ENCODE measurements at regions not wholly inside any gene's neighbourhood (a gene's known extent, or its start where the extent isn't known, plus 50 kb on each side); places are given as distances from the start of the nearest gene placed in this dataset.
A peak's percentile ranks its signal among the peaks of the same experiment; 100 is the strongest.

GRCh38 chr3:189041482-189042090 is 130.2 kb upstream of the TPRG1 start:
- DNase-seq (ENCODE audit: low read depth), result peak; percentile 52

DNA sequence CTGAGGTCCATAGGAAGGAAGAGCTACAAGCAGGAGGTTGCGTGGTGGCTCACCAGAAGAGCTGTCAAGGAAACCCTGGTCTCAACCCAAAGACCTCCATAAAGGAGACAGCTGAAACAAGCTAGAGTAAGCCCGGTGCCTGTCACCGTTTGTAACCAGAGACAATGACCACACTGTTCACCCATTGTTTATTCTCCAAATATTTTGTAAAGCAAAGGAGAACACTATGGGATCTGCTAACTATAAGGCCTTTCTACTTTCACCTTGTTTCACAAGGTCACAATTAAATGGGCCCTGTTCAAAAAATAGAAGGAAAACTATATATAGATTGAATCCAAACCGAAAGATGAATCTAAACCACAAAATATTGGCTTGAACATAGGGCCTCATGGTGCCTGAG is 128.9 kb upstream of the TPRG1 start:
- peak; percentile 5 for DNase-seq (ENCODE audit: low read depth)

DNA sequence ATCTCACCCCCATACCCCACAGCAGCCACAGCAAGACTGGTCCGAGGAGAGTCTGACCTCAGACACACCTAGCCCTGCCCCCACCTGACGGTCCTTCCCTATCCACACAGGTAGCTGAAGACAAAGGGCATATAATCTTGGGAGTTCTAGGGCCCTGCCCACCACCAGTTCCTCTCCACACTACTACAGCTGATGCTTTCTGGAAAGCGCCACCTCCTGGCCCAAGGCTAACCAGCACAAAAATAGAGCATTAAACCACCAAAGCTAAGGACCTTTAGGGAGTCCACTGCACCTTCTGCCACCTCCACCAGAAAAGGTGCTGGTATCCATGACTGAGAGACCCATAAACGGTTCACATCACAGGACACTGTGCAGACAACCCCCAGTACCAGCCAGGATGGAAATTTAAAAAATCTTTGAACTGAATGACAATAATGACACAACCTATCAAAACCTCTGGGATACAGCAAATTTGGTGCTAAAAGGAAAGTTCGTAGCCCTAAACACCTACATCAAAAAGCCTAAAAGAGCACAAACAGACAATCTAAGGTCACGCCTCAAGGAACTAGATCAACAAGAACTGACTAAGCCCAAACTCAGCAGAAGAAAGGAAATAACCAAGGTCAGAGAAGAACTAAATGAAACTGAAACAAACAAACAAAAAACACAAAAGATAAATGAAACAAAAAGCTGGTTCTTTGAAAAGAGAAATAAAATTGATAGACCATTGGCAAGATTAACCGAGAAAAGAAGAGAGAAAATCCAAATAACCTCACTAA is 122.1 kb upstream of the TPRG1 start:
- no peak for DNase-seq (ENCODE audit: low read depth)

DNA sequence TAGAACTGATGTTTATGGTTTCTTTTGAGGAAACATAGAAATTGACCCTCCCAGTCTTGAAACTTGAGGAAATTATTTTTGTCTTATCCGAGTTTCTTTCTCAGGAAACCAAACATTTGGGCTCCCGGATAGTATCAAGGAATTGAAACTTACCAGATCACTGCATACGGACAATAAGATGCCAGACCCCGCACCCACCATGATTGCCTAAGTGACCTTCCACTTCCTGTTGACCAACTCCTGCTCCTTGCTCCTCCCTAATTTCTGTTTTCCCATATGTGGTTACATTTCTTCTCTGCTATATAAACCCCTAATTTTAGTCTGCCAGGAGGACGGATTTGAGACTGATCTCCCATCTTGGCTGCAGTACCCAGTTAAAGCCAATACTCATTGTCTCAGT is 118.4 kb upstream of the TPRG1 start:
- DNase-seq (ENCODE audit: low read depth), result no peak

DNA sequence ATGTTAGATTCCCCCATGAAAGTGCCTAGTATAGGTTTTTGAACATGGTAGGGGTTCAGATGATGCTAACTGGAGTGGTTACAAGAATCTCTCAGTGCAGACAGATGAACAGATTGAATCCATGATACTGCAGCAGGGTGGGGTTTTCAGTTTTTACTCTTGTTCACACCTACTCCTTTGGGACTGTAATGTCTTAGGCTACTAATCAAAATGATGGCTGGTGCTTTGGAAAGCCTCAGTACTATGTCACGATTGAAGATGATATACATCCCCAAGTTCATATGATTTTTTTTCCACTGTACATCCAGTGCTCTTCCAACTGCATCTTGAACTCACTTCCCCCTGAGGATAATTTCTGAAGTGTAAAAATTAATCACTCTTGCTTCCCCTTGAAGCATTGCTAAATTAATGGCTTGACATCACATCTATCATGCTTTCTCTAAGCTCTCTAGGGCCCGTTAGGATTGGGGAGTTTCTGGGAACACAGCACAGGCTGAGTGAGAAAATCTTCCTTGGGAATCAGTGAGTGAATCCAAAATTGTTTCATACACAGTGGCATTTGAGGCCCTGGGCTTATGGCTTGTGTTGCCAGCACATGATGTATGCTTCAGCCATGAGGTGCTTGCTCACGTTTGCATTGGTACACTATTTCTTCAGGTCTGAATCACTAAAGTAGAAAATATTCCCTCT is 115.0 kb upstream of the TPRG1 start:
- no peak for DNase-seq (ENCODE audit: low read depth)

- no peak for DNase-seq (ENCODE audit: low read depth)
Measured at GRCh38 chr3:189057369-189057768, 114.4 kb upstream of the TPRG1 start.

DNA sequence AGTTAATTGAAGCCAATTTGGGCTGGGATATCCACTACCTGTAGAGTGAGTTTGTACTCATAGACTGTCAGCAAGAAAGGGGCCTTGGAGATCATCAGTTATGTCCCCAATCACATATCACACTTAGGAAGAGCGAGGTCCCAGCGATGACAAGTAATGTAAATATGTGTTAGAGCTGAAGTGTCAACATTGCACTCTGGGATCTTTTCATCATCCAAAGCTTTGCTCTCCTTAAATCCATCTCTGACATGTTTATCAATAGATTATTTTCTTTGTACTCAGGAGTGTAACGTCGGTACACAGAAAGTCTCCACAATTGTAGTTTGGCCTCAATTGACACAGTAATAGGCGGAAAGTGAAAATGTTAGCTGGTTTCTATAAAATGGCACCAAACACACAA is 113.7 kb upstream of the TPRG1 start:
- no peak for DNase-seq (ENCODE audit: low read depth)

DNA sequence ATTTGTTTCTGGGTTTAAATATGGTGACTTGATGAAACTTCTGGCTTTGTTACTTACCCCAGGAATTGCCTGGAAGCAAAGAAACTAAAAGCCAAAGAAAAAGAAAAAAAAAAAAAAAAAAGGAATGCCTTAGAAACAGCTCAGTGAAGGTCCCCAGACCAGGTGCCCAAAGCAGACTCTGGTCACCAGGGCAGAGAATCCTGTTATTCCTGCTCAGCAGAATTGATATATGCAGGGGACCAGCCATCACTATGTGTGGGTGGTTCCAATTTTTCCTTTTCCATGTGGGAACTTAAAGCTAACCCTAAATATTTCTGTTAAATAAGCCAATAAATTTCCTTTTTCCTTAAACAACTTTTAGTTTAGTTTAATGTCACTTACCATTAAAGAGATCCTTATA is 100.8 kb upstream of the TPRG1 start:
- DNase-seq (ENCODE audit: low read depth), result no peak

DNA sequence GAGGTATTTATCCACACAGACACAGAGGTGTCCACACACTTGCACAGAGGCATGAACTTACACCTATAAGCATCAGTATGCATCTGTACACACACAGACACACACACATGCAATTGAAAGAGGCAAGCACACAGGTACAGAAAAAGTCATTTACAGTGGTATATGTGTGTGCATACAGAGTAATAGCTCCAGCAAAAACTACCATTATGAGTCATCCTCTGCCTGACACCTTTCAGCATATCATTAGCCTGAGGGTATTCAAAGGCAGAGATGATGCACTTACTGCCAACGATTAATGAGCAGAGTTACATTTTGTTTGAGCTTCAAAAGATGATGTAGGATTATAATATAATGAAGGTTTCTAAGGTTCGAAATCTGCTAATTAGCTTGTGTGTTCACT is 100.3 kb upstream of the TPRG1 start:
- no peak for DNase-seq (ENCODE audit: low read depth)

- DNase-seq (ENCODE audit: low read depth), result no peak
Measured at GRCh38 chr3:189076449-189076848, 95.3 kb upstream of the TPRG1 start.

DNA sequence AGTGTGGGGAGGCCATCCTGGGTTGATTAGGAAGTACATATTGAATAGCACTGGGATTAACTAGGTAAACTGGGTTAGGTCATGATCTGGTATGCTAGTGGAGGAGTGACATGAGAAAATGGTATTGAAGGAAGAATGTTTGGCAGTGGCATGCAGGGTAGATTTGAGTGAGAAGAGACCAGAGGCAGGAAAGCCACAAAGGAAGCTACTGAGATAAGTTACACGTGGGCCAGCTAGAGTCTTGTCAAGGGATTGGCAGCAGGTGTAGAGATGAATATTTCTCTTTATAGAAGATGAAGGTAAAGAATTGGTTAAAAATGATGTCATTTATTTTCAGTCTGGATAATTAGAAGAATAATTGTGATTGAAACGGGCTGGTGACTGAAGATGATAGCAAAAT is 91.0 kb upstream of the TPRG1 start:
- no peak for DNase-seq (ENCODE audit: low read depth)

- peak; percentile 4 for DNase-seq (ENCODE audit: low read depth)
Measured at GRCh38 chr3:189082666-189083427, 88.9 kb upstream of the TPRG1 start.

GRCh38 chr3:189084620-189085019 is 87.2 kb upstream of the TPRG1 start:
- no peak for DNase-seq (ENCODE audit: low read depth)

DNA sequence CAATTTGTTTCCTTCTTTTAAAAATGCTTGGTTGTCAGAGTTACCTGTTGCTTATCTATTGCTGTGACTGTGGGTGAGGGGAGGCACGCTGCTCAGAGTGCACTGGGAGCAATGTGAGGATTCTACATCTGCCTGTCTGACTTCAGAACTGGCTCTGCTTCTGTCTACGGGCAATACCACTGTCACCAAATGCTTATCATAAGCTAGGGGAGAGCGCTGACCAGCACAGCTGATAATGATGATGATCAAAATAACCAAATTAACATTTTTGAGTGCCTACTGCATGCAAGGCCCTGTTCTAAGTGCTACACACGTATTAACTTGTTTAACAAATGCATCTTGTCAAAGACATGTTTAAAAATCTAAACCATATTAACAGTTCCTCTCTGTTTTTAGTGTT is 79.2 kb upstream of the TPRG1 start:
- DNase-seq (ENCODE audit: low read depth), result no peak

GRCh38 chr3:189094539-189094938 is 77.2 kb upstream of the TPRG1 start:
- no peak for DNase-seq (ENCODE audit: low read depth)

DNA sequence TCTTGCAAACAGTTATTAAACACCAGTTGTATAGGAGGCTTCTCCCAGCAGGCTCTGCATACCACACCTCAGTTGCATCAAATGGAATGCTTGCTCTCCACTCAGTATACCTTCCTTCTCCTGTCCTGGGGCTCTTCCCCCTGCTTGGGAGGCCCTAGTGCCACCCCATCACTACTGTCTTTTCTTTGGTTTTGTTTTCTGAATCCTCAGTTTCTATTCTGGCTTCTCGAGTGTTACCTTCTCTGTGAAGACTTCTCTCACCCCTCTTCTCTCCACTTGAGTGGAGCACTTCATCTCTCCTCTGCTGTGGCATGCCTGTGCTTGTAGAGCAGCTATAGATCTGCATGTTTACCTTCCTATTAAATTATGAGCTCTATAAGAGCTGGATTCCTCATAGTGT is 75.7 kb upstream of the TPRG1 start:
- DNase-seq (ENCODE audit: low read depth), result no peak

DNA sequence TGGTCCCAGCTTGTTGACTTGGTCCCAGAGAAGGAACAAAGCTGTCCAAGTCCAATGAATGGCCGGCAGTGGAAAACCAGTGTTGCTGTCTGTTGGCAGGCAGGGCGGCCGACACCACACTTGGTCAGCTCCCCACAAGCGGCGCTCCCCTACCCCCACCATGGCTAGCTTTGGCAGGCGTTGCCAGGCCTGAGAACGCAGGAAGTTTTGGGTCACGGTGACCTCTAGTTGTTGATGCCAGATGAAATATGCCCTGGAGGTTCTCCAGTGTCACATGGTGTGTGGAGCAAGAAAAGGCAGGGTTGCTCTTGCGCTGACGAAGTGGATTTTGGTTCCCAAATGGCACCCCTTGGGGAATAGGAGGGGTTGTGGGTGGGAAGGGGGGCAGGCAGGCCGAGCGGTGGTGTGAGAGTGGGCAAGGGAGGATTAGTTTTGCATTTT is 72.7 kb upstream of the TPRG1 start:
- DNase-seq (ENCODE audit: low read depth), result no peak

DNA sequence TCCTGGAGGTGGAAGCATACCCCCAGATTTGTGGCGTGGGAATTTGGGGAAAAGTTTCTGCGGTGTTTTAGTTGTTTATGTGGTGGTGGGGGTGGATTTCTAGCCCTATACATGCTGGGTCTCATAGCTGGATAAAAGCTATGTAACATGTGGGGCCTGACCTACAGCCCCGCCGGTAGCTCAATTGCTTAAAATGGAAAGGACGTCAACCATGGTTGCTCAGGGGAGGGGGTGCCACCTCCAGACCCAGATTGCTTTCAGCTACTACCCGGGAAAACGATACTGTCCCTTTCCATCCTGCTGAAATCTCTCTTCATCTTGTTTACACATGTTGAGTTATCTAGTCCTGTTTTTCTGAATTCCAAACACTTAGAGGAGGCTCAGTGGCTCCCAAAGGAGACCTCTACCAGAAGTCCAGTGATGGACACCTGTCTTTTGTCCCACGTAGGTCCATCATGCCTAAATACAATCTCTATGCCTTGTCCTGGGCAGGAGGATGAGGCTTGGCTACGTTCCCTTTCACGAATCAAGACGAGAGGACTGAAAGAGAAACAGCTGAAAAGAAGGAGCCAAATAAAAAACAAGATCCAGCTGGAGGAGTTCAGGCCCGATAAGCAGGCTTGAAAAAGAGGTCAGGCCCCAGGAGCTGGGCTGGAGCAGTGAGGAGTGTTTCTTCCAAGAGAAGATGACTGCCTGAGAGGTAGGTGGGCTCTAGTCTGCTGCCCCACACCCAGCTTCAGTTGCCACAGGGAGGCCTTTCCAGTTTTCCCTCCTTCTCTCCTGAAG is 72.1 kb upstream of the TPRG1 start:
- no peak for DNase-seq (ENCODE audit: low read depth)

GRCh38 chr3:189100866-189101265 is 70.9 kb upstream of the TPRG1 start:
- no peak for DNase-seq (ENCODE audit: low read depth)

- no peak for DNase-seq (ENCODE audit: low read depth)
Measured at GRCh38 chr3:189101594-189101993, 70.2 kb upstream of the TPRG1 start.

GRCh38 chr3:189103208-189103607 is 68.6 kb upstream of the TPRG1 start:
- DNase-seq (ENCODE audit: low read depth), result no peak

All from myocyte (in vitro differentiated cells).